ENCODE measurements at regions not wholly inside any gene's neighbourhood (a gene's known extent, or its start where the extent isn't known, plus 50 kb on each side); places are given as distances from the start of the nearest gene placed in this dataset.

GRCh38 chr1:87439821-87440220 is 111.1 kb downstream of the LMO4 start:
- TF ChIP-seq CTCF (IDR thresholded peaks at IDR 0.05) (no peak), POLR2A (IDR thresholded peaks at IDR 0.05) (no peak)

All from body of pancreas (tissue), 4 donors.